Caco-2 (cell line): ENCODE measurements at regions not wholly inside any gene's neighbourhood (a gene's known extent, or its start where the extent isn't known, plus 50 kb on each side); places are given as distances from the start of the nearest gene placed in this dataset.

Source experiments
- BruUV-seq: library from RNA; stranded (reverse); fragments of 400-500 nt; replicated peaks from 2 replicates; lab custom pipeline; 2021; lab: Mats Ljungman, UMichigan
- CTCF ChIA-PET: fragments of 300-600 bp; sonication (Branson Sonifier 250); formaldehyde crosslinking; loops from one replicate; lab custom pipeline; 2022; ENCODE audit warnings: antibody characterized with exemption; lab: Charles Lee
- POLR2A ChIA-PET: fragments of 300-600 bp; sonication (Branson Sonifier 250); formaldehyde crosslinking; loops from one replicate; lab custom pipeline; 2022; ENCODE audit warnings: antibody characterized with exemption; lab: Charles Lee
- DNase-seq, 2 experiments: peaks; one replicate each; pipeline versions ENCODE4 v3.0.0 to v3.0.0-alpha.2; 2020 to 2022
- H3K27me3 ChIP-seq: replicated peaks from 2 replicates; pipeline ENCODE4 v1.6.0; 2011; ENCODE audit warnings: low read length; ENCODE audit not compliant: control insufficient read depth, insufficient read depth
- H3K36me3 ChIP-seq: 2 replicates; pipeline ENCODE4 v1.5.1; 2011; ENCODE audit warnings: low read length; ENCODE audit not compliant: control insufficient read depth, insufficient read depth
- H3K4me1 ChIP-seq: fragments of 250-450 bp; sonication (Bioruptor Pico); 2 replicates; pipeline ENCODE4 v1.5.1; 2020; ENCODE audit warnings: mild to moderate bottlenecking
- H3K4me3 ChIP-seq: 2 replicates; pipeline ENCODE4 v1.5.1; 2011; ENCODE audit warnings: low read depth, mild to moderate bottlenecking, control low read depth, low read length
- H3K9me3 ChIP-seq: fragments of 250-450 bp; sonication (Bioruptor Pico); 2 replicates; pipeline ENCODE4 v1.5.1; 2020; ENCODE audit warnings: mild to moderate bottlenecking, moderate library complexity
- H3K27ac Mint-ChIP-seq: one replicate; pipeline ENCODE4 v1.8.0; 2022; ENCODE audit warnings: mixed read lengths; ENCODE audit not compliant: unreplicated experiment
- H3K27me3 Mint-ChIP-seq: one replicate; pipeline ENCODE4 v1.8.0; 2022; ENCODE audit warnings: mixed read lengths; ENCODE audit not compliant: insufficient read depth, unreplicated experiment
- H3K36me3 Mint-ChIP-seq: one replicate; pipeline ENCODE4 v1.8.0; 2022; ENCODE audit warnings: mild to moderate bottlenecking, mixed read lengths; ENCODE audit not compliant: insufficient read depth, unreplicated experiment
- H3K4me1 Mint-ChIP-seq: one replicate; pipeline ENCODE4 v1.8.0; 2022; ENCODE audit warnings: low read depth, mixed read lengths; ENCODE audit not compliant: unreplicated experiment
- H3K4me3 Mint-ChIP-seq: one replicate; pipeline ENCODE4 v1.8.0; 2022; ENCODE audit warnings: mild to moderate bottlenecking, moderate library complexity, mixed read lengths; ENCODE audit not compliant: unreplicated experiment
- H3K9me3 Mint-ChIP-seq: one replicate; pipeline ENCODE4 v1.8.0; 2022; ENCODE audit warnings: mixed read lengths; ENCODE audit not compliant: unreplicated experiment
- CTCF ChIP-seq, 2 experiments: fragments of 200-600 bp in 1 of 2; IDR thresholded peaks; 1 replicate in 1 of 2; 2 replicates in 1 of 2; pipeline versions ENCODE4 v1.5.1 to v1.8.0; 2011 to 2022; ENCODE audit warnings: antibody characterized with exemption in 1 of 2, control low read depth in 1 of 2, inconsistent platforms in 1 of 2, low read depth in 1 of 2, low read length in 1 of 2, mild to moderate bottlenecking in 1 of 2, moderate library complexity in 1 of 2; ENCODE audit not compliant: insufficient read depth in 1 of 2, severe bottlenecking in 1 of 2, unreplicated experiment in 1 of 2
- intact Hi-C: fragments of 100-400 bp; cut with micrococcal nuclease; formaldehyde crosslinking; loops from one replicate; pipeline ENCODE4 v1.10.0; 2022; ENCODE audit not compliant: unreplicated experiment

GRCh38 chr2:217279556-217279955, 419.7 kb upstream of the TNP1 start:
- Histone ChIP-seq H3K27me3 (no peaks in the 10 kb centered on the region), H3K36me3 (no peaks in the 10 kb centered on the region), H3K4me1 (no peaks in the 10 kb centered on the region), H3K4me3 (no peak overlapping the region), H3K9me3 (no peaks in the 10 kb centered on the region)
- H3K36me3 Mint-ChIP-seq: no peaks in the 10 kb centered on the region
- no peak for DNase-seq
- no peaks in the 10 kb centered on the region for H3K9me3 Mint-ChIP-seq
- ChIA-PET CTCF (no interaction called here), POLR2A (no interaction called here)
- no peak overlapping the region for H3K27ac Mint-ChIP-seq
- BruUV-seq: no TSS peak
- TF ChIP-seq CTCF (IDR thresholded peaks at IDR 0.05; ENCODE audit: insufficient read depth in 1 of 2, low read depth in 1 of 2, low read length in 1 of 2, severe bottlenecking in 1 of 2, unreplicated experiment in 1 of 2): no peak
- intact Hi-C loops: no loop called here
- no peaks in the 10 kb centered on the region for H3K4me1 Mint-ChIP-seq
- H3K4me3 Mint-ChIP-seq: no peak overlapping the region
- no peaks in the 10 kb centered on the region for H3K27me3 Mint-ChIP-seq

- Histone ChIP-seq H3K36me3 (no peaks in the 10 kb centered on the region), H3K4me1 (no peaks in the 10 kb centered on the region), H3K27me3 (no peaks in the 10 kb centered on the region), H3K4me3 (no peak overlapping the region), H3K9me3 (no peaks in the 10 kb centered on the region)
- Mint-ChIP-seq H3K4me1 (no peaks in the 10 kb centered on the region), H3K4me3 (no peak overlapping the region), H3K27me3 (no peaks in the 10 kb centered on the region), H3K9me3 (no peaks in the 10 kb centered on the region), H3K36me3 (no peaks in the 10 kb centered on the region), H3K27ac (no peak overlapping the region)
- ChIA-PET POLR2A (no interaction called here), CTCF (no interaction called here)
- DNase-seq: no peak
- TF ChIP-seq CTCF (IDR thresholded peaks at IDR 0.05; ENCODE audit: insufficient read depth in 1 of 2, low read depth in 1 of 2, low read length in 1 of 2, severe bottlenecking in 1 of 2, unreplicated experiment in 1 of 2): no peak
- intact Hi-C loops: no loop called here
- BruUV-seq: no TSS peak
Observed at GRCh38 chr2:217279140-217279539, 419.3 kb upstream of the TNP1 start.

GRCh38 chr2:217277646-217278398, 418.0 kb upstream of the TNP1 start:
- Mint-ChIP-seq H3K4me1 (no peaks in the 10 kb centered on the region), H3K27ac (no peak overlapping the region), H3K4me3 (no peak overlapping the region), H3K9me3 (no peaks in the 10 kb centered on the region), H3K36me3 (no peaks in the 10 kb centered on the region), H3K27me3 (no peaks in the 10 kb centered on the region)
- H3K4me1 ChIP-seq: no peaks in the 10 kb centered on the region
- intact Hi-C loops: no loop called here
- ChIA-PET POLR2A (no interaction called here), CTCF (no interaction called here)
- no peaks in the 10 kb centered on the region for H3K27me3 ChIP-seq
- no peak for DNase-seq
- H3K36me3 ChIP-seq: no peaks in the 10 kb centered on the region
- H3K9me3 ChIP-seq: no peaks in the 10 kb centered on the region
- TF ChIP-seq CTCF (IDR thresholded peaks at IDR 0.05; ENCODE audit: insufficient read depth in 1 of 2, low read depth in 1 of 2, low read length in 1 of 2, severe bottlenecking in 1 of 2, unreplicated experiment in 1 of 2): no peak
- no TSS peak for BruUV-seq
- no peak overlapping the region for H3K4me3 ChIP-seq
